Duodenal mucosa (tissue), 2 donors: ENCODE measurements at regions not wholly inside any gene's neighbourhood (a gene's known extent, or its start where the extent isn't known, plus 50 kb on each side); places are given as distances from the start of the nearest gene placed in this dataset.

Experiments used
- H3K27ac ChIP-seq: one replicate; pipeline ENCODE4 v1.7.0; 2013; ENCODE audit warnings: low read depth, low read length
- H3K27me3 ChIP-seq, 2 donors: one replicate each; pipeline ENCODE4 v1.7.0; 2013; ENCODE audit warnings: low read length in 2 of 2, control low read depth in 1 of 2; ENCODE audit not compliant: insufficient read depth in 2 of 2, control insufficient read depth in 1 of 2
- H3K36me3 ChIP-seq, 2 donors: one replicate each; pipeline ENCODE4 v1.7.0; 2013; ENCODE audit warnings: low read length in 2 of 2, control low read depth in 1 of 2; ENCODE audit not compliant: insufficient read depth in 2 of 2, control insufficient read depth in 1 of 2
- H3K4me1 ChIP-seq, 2 donors: one replicate each; pipeline ENCODE4 v1.7.0; 2013; ENCODE audit warnings: low read length in 2 of 2, control low read depth in 1 of 2; ENCODE audit not compliant: insufficient read depth in 2 of 2, control insufficient read depth in 1 of 2
- H3K4me3 ChIP-seq, 2 donors: one replicate each; pipeline ENCODE4 v1.7.0; 2013; ENCODE audit warnings: low read length in 2 of 2, low read depth in 1 of 2
- H3K9ac ChIP-seq, 2 donors: one replicate each; pipeline ENCODE4 v1.7.0; 2013; ENCODE audit warnings: low read length in 2 of 2, low read depth in 1 of 2
- H3K9me3 ChIP-seq, 2 donors: one replicate each; pipeline ENCODE4 v1.7.0; 2013; ENCODE audit warnings: low read length in 2 of 2, control low read depth in 1 of 2; ENCODE audit not compliant: control insufficient read depth in 1 of 2

DNA sequence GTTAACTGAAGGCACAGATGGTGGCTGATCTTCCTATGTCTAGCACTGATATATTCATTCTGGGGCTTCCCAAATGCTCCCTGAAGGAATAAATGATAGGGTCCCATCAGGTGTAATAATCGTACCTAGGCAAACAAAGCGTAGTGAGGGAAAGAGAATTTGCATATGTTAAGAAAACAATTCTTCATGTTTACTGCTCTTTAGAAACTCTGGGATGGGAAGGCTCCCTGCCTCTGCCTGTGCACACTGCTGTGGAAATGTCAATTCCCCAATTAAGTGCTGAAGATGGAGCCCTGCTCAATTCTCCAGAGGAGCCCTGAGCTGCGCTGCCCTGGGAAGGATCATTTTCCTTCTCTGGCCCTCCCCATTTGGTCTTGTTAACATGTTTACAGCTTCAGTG, 380.9 kb upstream of the ADARB2 start:
- Histone ChIP-seq H3K27me3 (no peaks in the 10 kb centered on the region), H3K9ac (no peak overlapping the region), H3K4me3 (no peak overlapping the region), H3K36me3 (no peaks in the 10 kb centered on the region), H3K9me3 (no peaks in the 10 kb centered on the region), H3K4me1 (no peaks in the 10 kb centered on the region), H3K27ac (no peak overlapping the region)

DNA sequence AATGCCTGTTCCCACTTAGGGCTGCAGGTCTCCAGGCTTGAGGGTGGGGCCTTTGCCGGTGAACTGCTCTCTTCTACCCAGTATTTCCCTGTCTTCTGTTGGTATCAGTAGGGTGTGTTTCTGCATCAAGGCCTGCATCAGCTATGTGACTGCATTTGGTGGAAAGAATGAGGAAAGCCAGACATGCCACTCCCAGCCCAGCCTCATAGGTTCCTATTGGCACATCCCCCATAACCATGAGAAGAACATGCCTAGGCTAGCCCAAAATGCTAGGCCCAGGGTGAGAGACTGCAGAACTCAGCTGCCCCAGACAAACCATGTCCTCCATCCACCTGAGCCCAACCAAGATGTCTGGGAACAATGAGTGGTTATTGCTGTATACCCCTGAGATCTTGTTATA, 380.3 kb upstream of the ADARB2 start:
- Histone ChIP-seq H3K9me3 (no peaks in the 10 kb centered on the region), H3K27me3 (no peaks in the 10 kb centered on the region), H3K27ac (no peak overlapping the region), H3K9ac (no peak overlapping the region), H3K36me3 (no peaks in the 10 kb centered on the region), H3K4me1 (no peaks in the 10 kb centered on the region), H3K4me3 (no peak overlapping the region)

DNA sequence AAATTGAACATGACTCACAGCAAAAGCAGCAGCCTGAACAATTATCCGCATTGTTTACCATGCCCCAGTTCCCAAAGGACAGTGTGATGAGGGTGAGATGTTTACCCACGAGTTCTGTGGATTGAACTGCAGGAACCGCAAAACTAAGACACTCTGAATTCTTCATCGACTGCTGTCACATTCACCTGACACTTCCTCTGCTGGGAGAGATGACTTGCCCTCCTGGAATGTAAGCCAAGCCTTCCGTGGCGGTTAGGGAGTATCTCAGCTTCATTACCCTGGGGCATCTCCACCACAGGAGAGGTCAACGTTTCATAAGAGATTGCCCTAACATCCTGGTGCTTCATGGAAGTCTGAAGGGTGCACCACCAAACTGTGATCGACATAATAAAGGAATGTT, 374.6 kb upstream of the ADARB2 start:
- Histone ChIP-seq H3K9ac (no peak overlapping the region), H3K4me3 (no peak overlapping the region), H3K9me3 (no peaks in the 10 kb centered on the region), H3K36me3 (no peaks in the 10 kb centered on the region), H3K27me3 (no peaks in the 10 kb centered on the region), H3K27ac (no peak overlapping the region), H3K4me1 (no peaks in the 10 kb centered on the region)

DNA sequence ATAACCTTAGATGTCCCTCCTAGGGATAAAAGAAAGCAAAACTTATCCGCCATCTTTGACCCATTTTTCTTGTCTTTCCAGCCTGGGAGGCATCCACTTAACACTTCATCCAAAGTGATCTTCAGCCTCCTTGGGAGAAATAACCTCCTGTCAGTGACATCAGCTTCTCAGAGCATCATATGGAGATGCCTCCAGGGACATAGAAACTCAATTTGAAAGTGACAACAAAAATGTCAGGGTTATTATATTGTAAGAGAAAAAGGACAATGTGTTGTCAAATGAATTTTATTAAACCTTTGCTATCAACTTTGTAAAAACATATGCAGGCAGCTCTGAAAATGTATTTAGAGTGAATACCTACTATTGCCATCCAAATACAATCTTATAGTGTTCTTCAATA, 371.2 kb upstream of the ADARB2 start:
- Histone ChIP-seq H3K9ac (no peak overlapping the region), H3K4me3 (no peak overlapping the region), H3K27ac (no peak overlapping the region), H3K9me3 (no peaks in the 10 kb centered on the region), H3K4me1 (no peaks in the 10 kb centered on the region), H3K36me3 (no peaks in the 10 kb centered on the region), H3K27me3 (no peaks in the 10 kb centered on the region)

DNA sequence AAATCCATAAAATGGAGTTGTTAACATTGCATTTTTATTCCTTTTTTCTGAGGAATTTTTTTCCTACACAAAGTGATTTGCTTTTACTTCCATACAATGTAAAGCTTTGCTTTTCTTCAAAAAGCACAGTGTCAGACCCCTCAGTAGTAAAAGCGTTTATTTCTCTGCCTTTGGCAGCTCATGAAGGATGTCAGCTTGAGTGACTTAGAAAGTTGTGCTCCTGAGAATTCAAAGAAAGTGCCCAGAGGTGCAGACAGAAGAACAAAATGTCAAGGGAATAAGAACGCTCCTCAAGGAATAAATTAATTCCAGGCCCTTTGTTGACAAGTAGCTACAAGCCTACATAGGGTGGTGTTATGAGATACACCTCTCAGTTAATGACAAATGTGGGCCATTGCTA, 369.3 kb upstream of the ADARB2 start:
- H3K36me3 ChIP-seq = no peaks in the 10 kb centered on the region
- no peaks in the 10 kb centered on the region for H3K4me1 ChIP-seq
- no peaks in the 10 kb centered on the region for H3K9me3 ChIP-seq
- H3K27me3 ChIP-seq = no peaks in the 10 kb centered on the region
- no peak overlapping the region for H3K9ac ChIP-seq
- no peak overlapping the region for H3K4me3 ChIP-seq
- H3K27ac ChIP-seq = no peak overlapping the region

DNA sequence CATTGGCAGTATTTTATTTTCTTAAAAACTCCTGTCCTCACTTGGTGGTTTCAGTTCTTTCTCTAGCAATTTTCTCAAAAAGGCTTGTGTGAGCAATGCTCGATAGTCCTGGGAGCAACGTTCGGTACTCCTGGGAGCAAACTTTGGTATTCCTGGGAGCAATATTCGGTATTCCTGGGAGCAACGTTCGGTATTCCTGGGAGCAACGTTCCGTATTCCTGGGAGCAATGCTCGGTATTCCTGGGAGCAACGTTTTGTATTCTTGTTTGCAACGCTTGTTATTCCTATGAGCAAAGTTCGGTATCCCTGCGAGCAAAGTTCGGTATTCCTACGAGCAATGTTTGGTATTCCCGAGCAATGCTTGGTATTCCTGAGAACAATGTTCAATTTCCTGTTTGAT, 362.0 kb upstream of the ADARB2 start:
- no peak overlapping the region for H3K9ac ChIP-seq
- H3K27ac ChIP-seq = no peak overlapping the region
- H3K4me1 ChIP-seq = no peaks in the 10 kb centered on the region
- no peak overlapping the region for H3K4me3 ChIP-seq
- no peaks in the 10 kb centered on the region for H3K9me3 ChIP-seq
- H3K36me3 ChIP-seq = no peaks in the 10 kb centered on the region
- H3K27me3 ChIP-seq = no peaks in the 10 kb centered on the region

DNA sequence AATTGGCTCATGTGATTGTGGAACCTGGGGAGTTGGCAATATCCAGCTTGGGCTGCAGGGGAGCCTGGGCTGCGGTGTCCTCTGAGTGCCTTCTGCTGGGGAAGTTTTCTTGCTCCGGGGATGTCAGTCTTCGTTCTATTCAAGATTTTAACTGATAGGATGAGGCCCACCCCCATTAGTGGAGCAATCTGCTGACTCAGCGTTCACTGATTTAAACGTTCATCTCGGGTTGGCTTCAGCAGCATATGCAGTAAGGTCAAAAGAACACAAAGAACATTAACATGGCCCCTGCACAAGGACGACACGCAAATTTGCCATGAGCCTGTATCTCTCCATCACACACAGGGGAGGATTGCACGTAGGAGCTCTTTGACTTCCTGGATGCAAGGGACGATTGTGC, 360.6 kb upstream of the ADARB2 start:
- Histone ChIP-seq H3K27me3 (no peaks in the 10 kb centered on the region), H3K36me3 (no peaks in the 10 kb centered on the region), H3K4me1 (no peaks in the 10 kb centered on the region), H3K27ac (no peak overlapping the region), H3K9me3 (no peaks in the 10 kb centered on the region), H3K9ac (no peak overlapping the region), H3K4me3 (no peak overlapping the region)

DNA sequence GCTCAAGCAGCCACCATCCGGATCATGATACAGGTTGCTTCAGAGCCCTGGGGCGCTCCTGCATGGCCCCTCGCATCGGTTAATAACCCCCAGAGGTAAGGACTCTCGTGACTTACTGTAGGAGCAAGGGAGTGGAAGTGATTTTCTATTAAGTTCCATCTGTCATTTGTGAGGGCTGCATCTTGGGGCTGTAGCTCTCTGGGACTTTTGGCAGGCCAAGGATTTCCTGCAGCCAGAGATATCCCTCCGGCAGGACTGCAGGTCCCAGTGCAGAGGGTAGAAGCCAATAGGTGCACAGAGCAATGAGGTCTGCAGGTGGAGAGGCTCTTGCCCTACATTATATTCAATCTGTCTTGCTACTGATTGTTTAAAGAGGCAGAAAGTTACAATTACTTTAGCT, 356.8 kb upstream of the ADARB2 start:
- Histone ChIP-seq H3K9ac (no peak overlapping the region), H3K27me3 (no peaks in the 10 kb centered on the region), H3K4me1 (no peaks in the 10 kb centered on the region), H3K9me3 (no peaks in the 10 kb centered on the region), H3K36me3 (no peaks in the 10 kb centered on the region), H3K4me3 (no peak overlapping the region), H3K27ac (no peak overlapping the region)

DNA sequence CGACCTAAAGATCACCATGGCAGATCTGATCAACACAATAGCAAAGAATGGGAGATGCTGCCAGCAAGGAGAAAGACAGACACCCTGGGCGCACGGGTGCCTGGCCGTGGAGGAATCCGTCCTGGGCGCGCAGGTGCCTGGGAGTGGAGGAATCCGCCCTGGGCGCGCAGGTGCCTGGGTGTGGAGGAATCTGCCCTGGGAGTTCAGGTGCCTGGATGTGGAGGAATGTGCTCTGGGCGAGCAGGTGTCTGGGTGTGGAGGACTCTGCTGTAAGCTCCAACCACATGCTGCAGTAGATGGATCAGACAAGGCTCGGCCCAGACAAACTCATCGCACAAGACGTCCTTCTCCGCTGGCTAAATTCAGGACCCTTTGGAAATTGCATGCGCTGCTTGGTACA, 346.3 kb upstream of the ADARB2 start:
- no peak overlapping the region for H3K9ac ChIP-seq
- H3K4me3 ChIP-seq = peak overlapping the region in 1 of 2 donors; percentile 38
- no peaks in the 10 kb centered on the region for H3K36me3 ChIP-seq
- H3K27ac ChIP-seq = no peak overlapping the region
- H3K9me3 ChIP-seq = no peaks in the 10 kb centered on the region
- H3K27me3 ChIP-seq = no peaks in the 10 kb centered on the region
- peaks cover 18 to 26% of the 10 kb centered on the region in 2 donors for H3K4me1 ChIP-seq

DNA sequence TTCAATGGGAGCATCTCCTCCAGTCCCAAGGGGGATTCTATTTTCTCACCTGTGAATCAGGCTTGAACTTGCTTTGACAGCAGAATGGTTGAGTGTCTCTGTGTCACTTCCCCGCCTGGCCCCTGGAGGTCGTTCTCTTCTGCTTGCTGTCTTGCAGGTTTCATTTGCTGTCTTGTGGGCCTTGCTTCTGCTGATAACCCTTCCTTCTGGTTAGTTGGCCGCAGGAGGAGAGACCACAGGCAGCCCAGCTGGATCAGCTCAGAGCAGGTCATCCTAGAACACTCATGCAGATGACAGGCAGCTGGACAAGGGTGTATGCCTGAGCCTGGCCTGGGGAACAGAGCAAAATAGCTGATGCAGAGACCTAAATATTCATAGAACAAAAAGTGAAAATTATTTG, 344.2 kb upstream of the ADARB2 start:
- Histone ChIP-seq H3K27me3 (no peaks in the 10 kb centered on the region), H3K4me1 (peaks cover 18 to 26% of the 10 kb centered on the region in 2 donors), H3K9me3 (no peaks in the 10 kb centered on the region), H3K36me3 (no peaks in the 10 kb centered on the region), H3K4me3 (no peak overlapping the region), H3K27ac (no peak overlapping the region), H3K9ac (no peak overlapping the region)

DNA sequence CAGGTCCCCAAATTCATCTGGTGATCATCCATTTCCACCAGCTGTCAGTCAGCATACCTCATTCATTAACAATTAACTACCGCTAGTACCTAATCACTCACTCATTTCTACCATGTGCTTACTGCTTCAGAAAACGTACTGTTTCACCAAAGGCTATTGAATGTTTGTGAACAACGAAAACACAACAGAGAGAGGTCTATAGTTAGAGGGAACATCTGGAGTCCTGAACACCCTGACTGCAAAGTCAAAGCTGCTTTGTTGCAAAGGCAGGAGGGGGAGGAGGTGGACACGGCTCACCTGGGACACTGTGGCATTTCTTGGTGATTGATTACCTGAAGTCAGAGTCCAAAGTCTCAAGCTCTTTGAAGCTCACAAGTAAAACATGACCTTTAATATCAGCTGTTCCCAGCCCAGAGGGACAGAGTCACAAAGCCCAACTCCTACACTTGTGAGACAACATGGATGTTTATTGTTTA, 342.3 kb upstream of the ADARB2 start:
- Histone ChIP-seq H3K36me3 (no peaks in the 10 kb centered on the region), H3K27ac (no peak overlapping the region), H3K4me3 (peak overlapping the region in 1 of 2 donors; percentile 49), H3K27me3 (no peaks in the 10 kb centered on the region), H3K9ac (no peak overlapping the region), H3K4me1 (peaks cover 18 to 26% of the 10 kb centered on the region in 2 donors), H3K9me3 (no peaks in the 10 kb centered on the region)
